Nephron progenitor cell (in vitro differentiated cells): ENCODE measurements at regions not wholly inside any gene's neighbourhood (a gene's known extent, or its start where the extent isn't known, plus 50 kb on each side); places are given as distances from the start of the nearest gene placed in this dataset.

ENCODE experiments used
- DNase-seq: peaks from one replicate; pipeline ENCODE4 v3.0.0; 2021
- H3K27ac Mint-ChIP-seq: 2 replicates; pipeline ENCODE4 v1.8.0; 2021; ENCODE audit warnings: mild to moderate bottlenecking, moderate library complexity, mixed read lengths
- H3K27me3 Mint-ChIP-seq: 2 replicates; pipeline ENCODE4 v1.8.0; 2021; ENCODE audit warnings: mild to moderate bottlenecking, low read depth, mixed read lengths; ENCODE audit not compliant: poor library complexity
- H3K36me3 Mint-ChIP-seq: 2 replicates; pipeline ENCODE4 v1.8.0; 2021; ENCODE audit warnings: low read depth, mixed read lengths
- H3K4me1 Mint-ChIP-seq: 2 replicates; pipeline ENCODE4 v1.8.0; 2021; ENCODE audit warnings: mixed read lengths
- H3K4me3 Mint-ChIP-seq: 2 replicates; pipeline ENCODE4 v1.8.0; 2021; ENCODE audit warnings: mild to moderate bottlenecking, moderate library complexity, mixed read lengths
- H3K9me3 Mint-ChIP-seq: 2 replicates; pipeline ENCODE4 v1.8.0; 2021; ENCODE audit warnings: mild to moderate bottlenecking, moderate library complexity, mixed read lengths
- CTCF ChIP-seq: fragments of 200-600 bp; sonication (generic); IDR thresholded peaks from 2 replicates; pipeline ENCODE4 v1.5.0; 2021; ENCODE audit warnings: antibody characterized with exemption

DNA sequence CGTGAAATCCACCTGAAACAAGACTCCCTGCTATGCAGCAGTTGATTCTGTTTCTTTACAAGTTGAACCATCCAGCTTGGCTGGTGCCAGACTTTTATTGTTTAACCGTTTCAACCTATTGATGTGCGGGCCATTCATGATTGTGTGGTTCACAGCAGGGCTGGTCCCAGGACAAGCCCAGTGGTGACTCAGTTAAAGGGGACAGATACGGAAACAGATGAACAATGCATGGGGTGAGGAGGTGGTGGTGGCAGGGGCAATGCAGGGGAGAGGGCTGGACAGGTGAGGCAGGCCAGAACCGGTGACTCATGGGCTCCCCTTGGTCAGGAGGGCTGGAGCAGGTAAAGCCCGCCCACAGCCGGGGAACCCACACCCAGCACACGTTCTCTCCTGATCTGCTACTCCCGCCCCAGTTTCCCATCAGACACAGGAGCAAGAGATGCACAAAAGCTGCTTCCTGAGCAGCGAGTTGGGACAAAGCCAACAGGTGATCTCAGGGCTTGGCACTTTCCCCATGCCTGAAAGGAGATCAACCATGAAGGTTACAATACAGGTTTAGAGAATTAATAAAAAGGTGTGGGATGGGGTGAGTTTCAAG lies 232.2 kb downstream of the LY86 start:
- Mint-ChIP-seq H3K36me3 (no peaks in the 10 kb centered on the region), H3K4me3 (no peak overlapping the region), H3K27me3 (peaks cover 6% of the 10 kb centered on the region), H3K4me1 (peaks cover 12% of the 10 kb centered on the region), H3K9me3 (no peaks in the 10 kb centered on the region), H3K27ac (no peak overlapping the region)
- DNase-seq: no peak
- TF ChIP-seq CTCF: no peak

DNA sequence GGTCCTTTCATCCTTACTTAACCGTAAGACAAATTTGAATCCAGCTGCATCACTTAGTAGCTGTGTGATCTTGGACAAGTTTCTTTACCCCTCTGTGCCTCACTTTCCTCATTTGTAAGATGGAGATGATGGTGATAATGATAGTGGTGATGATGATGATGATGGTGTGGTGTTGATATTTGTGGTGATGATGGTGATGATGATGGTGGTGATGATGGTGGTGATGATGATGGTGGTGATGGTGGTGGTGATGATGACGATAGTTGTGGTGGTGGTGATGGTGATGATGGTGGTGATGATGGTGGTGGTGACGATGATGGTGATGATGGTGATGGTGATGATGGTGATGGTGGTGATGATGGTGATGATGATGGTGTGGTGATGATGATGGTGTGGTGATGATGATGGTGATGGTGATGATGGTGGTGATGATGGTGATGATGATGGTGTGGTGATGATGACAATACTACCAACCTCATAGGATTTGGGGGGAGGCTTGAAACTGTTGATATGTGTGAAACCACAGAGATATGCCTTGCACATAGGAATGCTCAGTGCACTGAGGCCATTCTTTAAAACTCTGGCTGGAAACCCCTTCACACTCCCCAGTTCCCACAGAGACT lies 233.2 kb downstream of the LY86 start:
- no peak overlapping the region for H3K4me3 Mint-ChIP-seq
- H3K4me1 Mint-ChIP-seq: peaks cover 12% of the 10 kb centered on the region
- no peaks in the 10 kb centered on the region for H3K36me3 Mint-ChIP-seq
- H3K27me3 Mint-ChIP-seq: peaks cover 6% of the 10 kb centered on the region
- DNase-seq: no peak
- H3K27ac Mint-ChIP-seq: no peak overlapping the region
- TF ChIP-seq CTCF: no peak
- no peaks in the 10 kb centered on the region for H3K9me3 Mint-ChIP-seq

DNA sequence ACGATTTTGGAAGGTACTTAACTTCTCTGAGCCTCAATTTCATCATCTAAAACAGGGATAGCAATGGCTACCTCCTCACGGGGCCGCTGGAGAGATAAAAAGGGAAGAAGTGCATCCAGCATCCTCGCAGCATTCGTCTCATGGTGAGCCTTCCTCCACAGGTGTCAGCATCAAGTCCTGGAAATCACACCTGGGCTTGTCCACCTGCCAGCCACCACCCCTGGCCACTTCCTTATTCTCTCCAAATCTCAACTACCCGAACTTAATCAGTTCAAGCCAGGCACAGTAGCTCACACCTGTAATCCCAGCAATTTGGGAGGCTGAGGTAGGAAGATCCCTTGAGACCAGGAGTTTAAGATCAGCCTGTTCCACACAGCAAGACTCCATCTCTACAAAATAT lies 234.5 kb downstream of the LY86 start:
- H3K27ac Mint-ChIP-seq: no peak overlapping the region
- H3K4me3 Mint-ChIP-seq: no peak overlapping the region
- H3K4me1 Mint-ChIP-seq: peaks cover 12% of the 10 kb centered on the region
- TF ChIP-seq CTCF: no peak
- H3K36me3 Mint-ChIP-seq: no peaks in the 10 kb centered on the region
- peaks cover 3% of the 10 kb centered on the region for H3K27me3 Mint-ChIP-seq
- no peak for DNase-seq
- no peaks in the 10 kb centered on the region for H3K9me3 Mint-ChIP-seq

- Mint-ChIP-seq H3K9me3 (no peaks in the 10 kb centered on the region), H3K27ac (no peak overlapping the region), H3K36me3 (no peaks in the 10 kb centered on the region), H3K4me1 (peaks cover 12% of the 10 kb centered on the region), H3K27me3 (peaks cover 3% of the 10 kb centered on the region), H3K4me3 (no peak overlapping the region)
- TF ChIP-seq CTCF: no peak
- DNase-seq: no peak
Measured at GRCh38 chr6:6823568-6824224, 235.2 kb downstream of the LY86 start.

DNA sequence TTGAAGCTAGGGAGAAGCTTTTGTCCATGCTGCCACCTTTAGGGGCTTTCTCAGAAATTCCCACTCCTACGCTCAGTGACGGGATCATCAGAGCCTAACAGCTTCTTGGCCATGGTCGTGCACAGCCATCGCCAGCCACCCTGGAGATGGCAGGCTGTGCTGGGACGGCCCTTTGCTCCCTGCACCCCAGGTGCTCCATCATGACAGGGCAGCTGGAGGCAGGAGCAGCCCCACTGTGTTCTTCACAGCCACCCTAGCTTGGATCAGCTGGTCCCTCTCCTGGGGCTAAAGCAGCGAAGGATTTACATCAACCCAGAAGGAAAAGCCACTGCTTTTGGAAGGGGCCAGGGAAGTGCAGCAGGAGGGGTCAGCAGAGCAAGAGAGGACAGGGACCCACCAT lies 235.9 kb downstream of the LY86 start:
- peaks cover 12% of the 10 kb centered on the region for H3K4me1 Mint-ChIP-seq
- no peak overlapping the region for H3K27ac Mint-ChIP-seq
- peaks cover 3% of the 10 kb centered on the region for H3K27me3 Mint-ChIP-seq
- no peak overlapping the region for H3K4me3 Mint-ChIP-seq
- no peak for TF ChIP-seq CTCF
- no peak for DNase-seq
- H3K9me3 Mint-ChIP-seq: no peaks in the 10 kb centered on the region
- H3K36me3 Mint-ChIP-seq: no peaks in the 10 kb centered on the region
